Activated CD4-positive, alpha-beta T cell treated with anti-CD3 and anti-CD28 coated beads, Interleukin-2, amount 50 U/mL, for 1 hour (primary cell): ENCODE measurements at regions not wholly inside any gene's neighbourhood (a gene's known extent, or its start where the extent isn't known, plus 50 kb on each side); places are given as distances from the start of the nearest gene placed in this dataset.
"Not testable (repeated sequence)": the region's sequence is repeated elsewhere in the genome, so short reads cannot be mapped to it uniquely, and the experiment has no call there.

Source experiments
- DNase-seq: peaks from one replicate; pipeline ENCODE4 v3.0.0-alpha.2; 2020

GRCh38 chr12:131230340-131231031, 276.8 kb downstream of the ADGRD1 start:
- DNase-seq: no peak

GRCh38 chr12:131231032-131231980, 277.6 kb downstream of the ADGRD1 start:
- no peak for DNase-seq

GRCh38 chr12:131232036-131232435, 278.3 kb downstream of the ADGRD1 start:
- no peak for DNase-seq

GRCh38 chr12:131232872-131233271, 279.2 kb downstream of the ADGRD1 start:
- DNase-seq: not testable (repeated sequence)

GRCh38 chr12:131233850-131234789, 280.4 kb downstream of the ADGRD1 start:
- not testable (repeated sequence) for DNase-seq

GRCh38 chr12:131234841-131235271, 281.1 kb downstream of the ADGRD1 start:
- DNase-seq: not testable (repeated sequence)

GRCh38 chr12:131235871-131236271, 282.2 kb downstream of the ADGRD1 start:
- no peak for DNase-seq

GRCh38 chr12:131239384-131240094, 285.8 kb downstream of the ADGRD1 start:
- no peak for DNase-seq

GRCh38 chr12:131241517-131241916, 287.8 kb downstream of the ADGRD1 start:
- DNase-seq: no peak

- DNase-seq: no peak
These were observed 289.2 kb downstream of the ADGRD1 start for GRCh38 chr12:131242741-131243496.

- not testable (repeated sequence) for DNase-seq
These were observed 290.5 kb downstream of the ADGRD1 start for GRCh38 chr12:131244157-131244688.

- DNase-seq: not testable (repeated sequence)
These were observed 291.5 kb downstream of the ADGRD1 start for GRCh38 chr12:131245161-131245560.

- no peak for DNase-seq
These were observed 292.1 kb downstream of the ADGRD1 start for GRCh38 chr12:131245564-131246355.

GRCh38 chr12:131247026-131247725, 293.5 kb downstream of the ADGRD1 start:
- not testable (repeated sequence) for DNase-seq

- DNase-seq: not testable (repeated sequence)
These were observed 294.2 kb downstream of the ADGRD1 start for GRCh38 chr12:131247875-131248274.

- no peak for DNase-seq
These were observed 295.7 kb downstream of the ADGRD1 start for GRCh38 chr12:131249246-131250027.

- no peak for DNase-seq
These were observed 296.6 kb downstream of the ADGRD1 start for GRCh38 chr12:131250028-131250950.
